ENCODE measurements at regions not wholly inside any gene's neighbourhood (a gene's known extent, or its start where the extent isn't known, plus 50 kb on each side); places are given as distances from the start of the nearest gene placed in this dataset.

- Histone ChIP-seq H2AFZ (ENCODE audit: control insufficient read depth, low read length) (no peak overlapping the region), H3K9me1 (ENCODE audit: control insufficient read depth, extremely low read depth, insufficient read depth, low read length) (no peaks in the 10 kb centered on the region), H3K4me2 (ENCODE audit: control insufficient read depth, extremely low read depth, insufficient read depth, low read depth, low read length) (no peak overlapping the region), H3K4me3 (ENCODE audit: control insufficient read depth in 2 of 3, extremely low read depth in 1 of 3, insufficient read depth in 2 of 3, low read depth in 1 of 3, low read length in 3 of 3) (no peak overlapping the region), H3K9ac (ENCODE audit: control insufficient read depth, extremely low read depth, insufficient read depth, low read length) (no peak overlapping the region), H3K4me1 (ENCODE audit: control insufficient read depth, extremely low read depth, insufficient read depth, low read length) (no peaks in the 10 kb centered on the region), H3K27ac (ENCODE audit: control insufficient read depth, insufficient read depth, low read length) (no peak overlapping the region), H3K36me3 (ENCODE audit: control insufficient read depth in 2 of 2, extremely low read depth in 1 of 2, insufficient read depth in 2 of 2, low read length in 2 of 2) (no peaks in the 10 kb centered on the region), H3K27me3 (ENCODE audit: control insufficient read depth, extremely low read depth, insufficient read depth, low read length) (peaks cover 2% of the 10 kb centered on the region), H4K20me1 (ENCODE audit: control insufficient read depth, extremely low read depth, insufficient read depth, low read length) (no peaks in the 10 kb centered on the region), H3K79me2 (ENCODE audit: control insufficient read depth, insufficient read depth, low read length) (no peaks in the 10 kb centered on the region), H3K9me3 (ENCODE audit: control insufficient read depth, low read depth, low read length) (no peaks in the 10 kb centered on the region)
- FAIRE-seq (no peak), DNase-seq (ENCODE audit: low read depth, low spot score) (no peak)
- TF ChIP-seq EZH2 (IDR thresholded peaks at IDR 0.05; ENCODE audit: low read length) (no peak), CTCF (optimal IDR thresholded peaks at IDR 0.05 in 1 of 3, IDR thresholded peaks at IDR 0.05 in 1 of 3, conservative IDR thresholded peaks at IDR 0.05 in 1 of 3; ENCODE audit: extremely low read depth in 1 of 3, insufficient read depth in 2 of 3, low read length in 3 of 3) (no peak)
- dilution Hi-C loops (cut with MboI; ENCODE audit: extremely low pct_ligation_motif_present, low sequenced_read_pairs) = no loop called here
Measured at GRCh38 chr3:43950775-43951174, 260.0 kb downstream of the ABHD5 start.

- H3K27me3 ChIP-seq (ENCODE audit: control insufficient read depth, extremely low read depth, insufficient read depth, low read length) = peaks cover 4% of the 10 kb centered on the region
- DNase-seq (ENCODE audit: low read depth, low spot score) (no peak), FAIRE-seq (no peak)
- no peaks in the 10 kb centered on the region for H3K79me2 ChIP-seq (ENCODE audit: control insufficient read depth, insufficient read depth, low read length)
- no peak overlapping the region for H2AFZ ChIP-seq (ENCODE audit: control insufficient read depth, low read length)
- TF ChIP-seq CTCF (optimal IDR thresholded peaks at IDR 0.05 in 1 of 3, IDR thresholded peaks at IDR 0.05 in 1 of 3, conservative IDR thresholded peaks at IDR 0.05 in 1 of 3; ENCODE audit: extremely low read depth in 1 of 3, insufficient read depth in 2 of 3, low read length in 3 of 3) (no peak), EZH2 (IDR thresholded peaks at IDR 0.05; ENCODE audit: low read length) (no peak)
- no peaks in the 10 kb centered on the region for H3K9me1 ChIP-seq (ENCODE audit: control insufficient read depth, extremely low read depth, insufficient read depth, low read length)
- H3K4me1 ChIP-seq (ENCODE audit: control insufficient read depth, extremely low read depth, insufficient read depth, low read length) = peaks cover 2% of the 10 kb centered on the region
- H4K20me1 ChIP-seq (ENCODE audit: control insufficient read depth, extremely low read depth, insufficient read depth, low read length) = no peaks in the 10 kb centered on the region
- dilution Hi-C loops (cut with MboI; ENCODE audit: extremely low pct_ligation_motif_present, low sequenced_read_pairs) = no loop called here
- no peaks in the 10 kb centered on the region for H3K36me3 ChIP-seq (ENCODE audit: control insufficient read depth in 2 of 2, extremely low read depth in 1 of 2, insufficient read depth in 2 of 2, low read length in 2 of 2)
- no peak overlapping the region for H3K27ac ChIP-seq (ENCODE audit: control insufficient read depth, insufficient read depth, low read length)
- H3K9me3 ChIP-seq (ENCODE audit: control insufficient read depth, low read depth, low read length) = no peaks in the 10 kb centered on the region
- no peak overlapping the region for H3K9ac ChIP-seq (ENCODE audit: control insufficient read depth, extremely low read depth, insufficient read depth, low read length)
- H3K4me2 ChIP-seq (ENCODE audit: control insufficient read depth, extremely low read depth, insufficient read depth, low read depth, low read length) = no peak overlapping the region
- H3K4me3 ChIP-seq (ENCODE audit: control insufficient read depth in 2 of 3, extremely low read depth in 1 of 3, insufficient read depth in 2 of 3, low read depth in 1 of 3, low read length in 3 of 3) = no peak overlapping the region
Measured at GRCh38 chr3:43951813-43952212, 261.1 kb downstream of the ABHD5 start.

Data from keratinocyte (primary cell).